ENCODE measurements at regions not wholly inside any gene's neighbourhood (a gene's known extent, or its start where the extent isn't known, plus 50 kb on each side); places are given as distances from the start of the nearest gene placed in this dataset.
"Not testable (repeated sequence)": the region's sequence is repeated elsewhere in the genome, so short reads cannot be mapped to it uniquely, and the experiment has no call there.

DNA sequence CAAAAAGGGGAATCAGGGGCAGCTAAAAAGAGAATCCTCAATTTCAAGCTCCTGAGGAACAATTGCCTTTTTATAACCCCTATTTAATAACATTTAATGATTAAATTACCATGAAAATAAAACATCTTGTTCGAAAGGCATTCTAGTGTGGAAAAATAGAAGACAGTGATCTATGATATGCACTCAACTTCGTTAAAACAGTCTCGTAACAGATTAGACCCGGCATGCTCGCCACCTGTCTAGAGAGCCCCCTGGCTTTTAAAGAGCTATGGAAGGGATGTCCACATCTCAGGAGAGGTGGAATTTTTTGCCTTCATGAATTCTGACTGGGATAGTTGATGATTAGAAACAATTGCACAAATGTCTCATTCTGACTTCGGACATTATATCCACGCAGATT lies 153.7 kb upstream of the MDFIC2 start:
- no peak for DNase-seq

DNA sequence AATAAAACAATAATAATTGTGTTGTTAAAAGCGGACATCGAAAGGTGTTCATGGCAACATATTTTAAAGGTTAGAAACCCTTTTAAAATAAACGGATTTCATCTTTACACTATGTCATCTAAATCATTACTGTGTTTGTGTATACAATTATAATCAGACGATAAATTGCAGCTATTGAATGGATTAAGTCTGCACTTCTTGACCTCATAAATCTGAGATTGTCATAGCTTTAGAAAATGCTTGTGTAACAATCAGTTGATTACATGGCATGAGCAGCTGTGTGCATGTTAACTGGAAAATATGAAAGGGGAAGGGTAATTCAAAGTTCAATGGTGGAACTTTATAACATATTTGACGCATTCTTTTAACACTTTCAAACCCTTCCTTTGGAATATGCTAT lies 152.4 kb upstream of the MDFIC2 start:
- no peak for DNase-seq

DNA sequence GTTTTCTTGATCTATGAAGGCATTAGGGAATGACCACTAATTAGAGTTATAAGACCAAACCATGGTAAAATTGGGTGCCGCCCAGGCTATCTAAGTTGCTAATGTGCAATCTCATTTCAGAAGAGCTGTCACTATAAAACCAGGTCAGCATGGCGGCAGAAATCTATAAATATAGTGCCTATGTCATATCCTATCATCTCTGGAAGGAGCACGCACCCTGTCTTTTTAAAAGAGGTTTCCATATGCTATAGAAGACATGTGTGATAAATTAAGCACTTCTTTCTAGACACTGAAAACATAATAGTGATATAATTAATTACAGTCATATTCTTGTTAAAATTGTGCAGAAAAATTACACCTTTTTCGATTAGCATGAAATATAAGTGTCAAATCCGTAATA lies 152.0 kb upstream of the MDFIC2 start:
- DNase-seq = no peak

DNA sequence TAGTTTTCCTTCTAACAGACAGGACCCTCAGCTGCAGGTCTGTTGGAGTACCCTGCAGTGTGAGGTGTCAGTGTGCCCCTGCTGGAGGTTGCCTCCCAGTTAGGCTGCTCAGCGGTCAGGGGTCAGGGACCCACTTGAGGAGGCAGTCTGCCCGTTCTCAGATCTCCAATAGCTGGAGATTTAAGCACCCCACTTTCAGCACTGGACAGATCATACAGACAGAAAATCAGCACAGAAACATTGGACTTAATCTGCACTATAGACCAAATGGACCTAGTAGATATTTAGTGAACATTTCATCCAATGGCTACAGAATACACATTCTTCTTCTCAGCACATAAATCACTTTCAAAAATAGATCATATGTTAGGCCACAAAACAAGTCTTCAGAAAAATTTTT lies 137.8 kb upstream of the MDFIC2 start:
- DNase-seq = not testable (repeated sequence)

DNA sequence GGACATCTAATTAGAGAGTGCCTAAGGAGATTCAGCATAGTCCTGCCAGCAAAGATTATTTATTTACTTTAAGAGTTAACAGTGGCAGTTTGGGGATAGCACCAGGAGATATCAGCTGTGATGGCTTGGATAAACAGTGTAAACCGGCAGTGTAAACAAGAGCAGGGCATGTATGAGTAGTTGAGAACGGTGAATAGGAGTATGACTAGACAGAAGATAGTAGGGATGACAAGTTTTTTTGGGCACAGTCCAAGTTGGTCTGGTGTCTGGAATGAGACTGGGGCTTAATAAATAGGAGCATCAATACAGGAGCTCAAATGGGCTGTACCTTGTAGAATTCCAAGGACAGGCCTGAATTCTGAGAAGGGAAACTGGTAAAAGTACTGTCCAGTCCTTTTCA lies 123.0 kb upstream of the MDFIC2 start:
- DNase-seq = not testable (repeated sequence)

DNA sequence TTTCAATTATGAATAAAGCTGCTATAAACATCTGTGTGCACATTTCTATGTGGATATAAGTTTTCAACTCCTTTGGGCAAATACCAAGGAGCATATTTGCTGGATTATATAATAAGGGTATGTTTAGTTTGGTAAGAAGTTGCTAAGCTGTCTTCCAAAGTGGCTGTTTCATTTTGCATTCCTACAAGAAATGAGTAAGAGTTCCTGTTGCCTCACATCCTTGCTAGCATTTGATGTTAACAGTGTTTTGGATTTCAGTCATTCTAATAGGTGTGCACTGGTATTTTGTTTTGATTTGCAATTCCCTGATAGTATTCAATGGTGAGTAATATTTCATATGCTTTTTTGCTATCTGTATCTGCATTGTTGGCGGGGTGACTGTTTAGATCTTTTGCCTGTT lies 120.7 kb upstream of the MDFIC2 start:
- no peak for DNase-seq

DNA sequence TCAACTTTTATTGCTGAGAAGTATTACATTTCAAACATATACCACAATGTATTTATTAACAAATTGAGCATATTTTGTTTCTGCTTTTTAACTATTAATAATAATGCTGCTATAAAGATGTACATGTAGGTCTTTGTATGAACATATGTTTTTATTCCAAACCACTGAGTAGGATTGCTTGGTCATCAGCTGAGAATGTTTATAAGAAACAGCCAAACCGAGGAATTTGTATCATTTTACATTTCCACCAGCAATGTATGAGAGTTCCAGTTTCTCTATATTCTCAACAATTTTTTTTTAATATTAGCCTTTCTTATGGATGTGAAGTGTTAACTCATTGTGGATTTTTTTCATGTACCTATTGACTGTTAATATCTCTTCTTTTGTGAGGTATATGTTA lies 119.5 kb upstream of the MDFIC2 start:
- no peak for DNase-seq

DNA sequence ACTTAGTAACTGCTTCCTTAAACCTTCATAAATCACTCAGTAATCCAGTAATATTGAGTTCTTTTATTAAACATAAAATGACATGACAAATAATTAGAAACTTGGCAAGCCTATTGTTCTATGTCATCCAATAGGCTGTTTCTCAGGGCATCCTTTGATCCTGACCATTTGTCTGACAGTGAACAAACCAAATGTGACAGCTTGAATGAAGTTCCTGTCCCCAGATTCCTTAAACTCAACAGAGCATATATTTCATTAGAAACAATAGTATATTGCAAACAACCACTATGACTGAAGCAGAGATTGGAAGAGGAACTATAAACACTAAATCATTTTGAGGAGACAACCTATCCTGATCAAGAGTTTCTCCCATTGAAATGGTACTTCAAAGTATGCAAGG lies 113.6 kb upstream of the MDFIC2 start:
- DNase-seq = no peak

DNA sequence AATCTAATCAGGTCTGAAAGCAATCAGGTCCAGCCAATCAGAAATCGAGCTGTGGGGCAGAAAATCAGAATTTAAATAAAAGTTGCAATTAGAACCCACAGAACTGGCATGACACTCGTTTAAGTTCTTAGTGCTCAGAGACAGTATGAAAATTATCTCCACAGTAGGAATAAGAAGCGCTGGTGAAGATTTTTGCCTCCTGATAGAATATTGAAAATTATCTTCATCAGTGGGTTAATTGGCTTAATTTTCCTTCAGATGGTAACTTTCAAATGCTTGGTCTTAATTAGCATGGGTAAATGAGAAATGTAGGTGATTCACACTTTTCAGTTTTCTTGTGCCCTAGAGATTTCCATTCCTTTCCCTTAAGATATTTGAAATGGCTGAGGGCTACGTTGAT lies 109.1 kb upstream of the MDFIC2 start:
- no peak for DNase-seq

DNA sequence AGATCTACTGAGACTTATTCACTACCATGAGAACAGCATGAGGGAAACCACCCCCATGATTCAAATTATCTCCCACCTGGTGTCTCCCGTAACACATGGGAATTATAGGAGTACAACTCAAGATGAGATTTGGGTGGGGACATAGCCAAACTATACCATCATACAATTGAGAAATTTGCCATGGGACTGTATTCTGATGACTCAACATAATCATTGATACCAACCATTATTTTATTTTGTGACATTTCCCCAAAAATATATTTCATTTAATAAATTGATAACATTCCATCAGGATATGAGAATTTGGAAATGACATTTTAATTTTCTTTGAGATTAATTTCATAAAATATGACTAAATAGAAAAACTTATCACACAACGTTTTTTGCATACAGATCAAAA lies 96.6 kb upstream of the MDFIC2 start:
- no peak for DNase-seq

DNA sequence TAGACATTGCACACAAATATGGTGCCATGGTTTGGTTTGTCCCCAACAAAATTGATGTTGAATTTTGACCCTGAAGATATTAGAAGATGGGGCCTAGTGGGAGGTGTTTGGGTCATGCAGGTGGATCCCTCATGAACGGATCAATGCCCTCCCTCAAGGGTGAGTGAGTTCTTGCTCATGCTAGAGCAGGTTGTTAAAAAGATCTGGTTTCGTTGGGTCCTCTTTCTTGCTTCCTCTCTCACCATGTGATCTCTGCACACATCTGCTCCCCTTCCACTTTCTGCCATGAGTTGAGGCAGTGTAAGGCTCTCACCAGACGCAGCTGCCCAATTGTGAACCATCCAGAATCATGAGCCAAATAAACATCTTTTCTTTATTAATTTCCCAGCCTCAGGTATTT lies 87.8 kb upstream of the MDFIC2 start:
- no peak for DNase-seq

DNA sequence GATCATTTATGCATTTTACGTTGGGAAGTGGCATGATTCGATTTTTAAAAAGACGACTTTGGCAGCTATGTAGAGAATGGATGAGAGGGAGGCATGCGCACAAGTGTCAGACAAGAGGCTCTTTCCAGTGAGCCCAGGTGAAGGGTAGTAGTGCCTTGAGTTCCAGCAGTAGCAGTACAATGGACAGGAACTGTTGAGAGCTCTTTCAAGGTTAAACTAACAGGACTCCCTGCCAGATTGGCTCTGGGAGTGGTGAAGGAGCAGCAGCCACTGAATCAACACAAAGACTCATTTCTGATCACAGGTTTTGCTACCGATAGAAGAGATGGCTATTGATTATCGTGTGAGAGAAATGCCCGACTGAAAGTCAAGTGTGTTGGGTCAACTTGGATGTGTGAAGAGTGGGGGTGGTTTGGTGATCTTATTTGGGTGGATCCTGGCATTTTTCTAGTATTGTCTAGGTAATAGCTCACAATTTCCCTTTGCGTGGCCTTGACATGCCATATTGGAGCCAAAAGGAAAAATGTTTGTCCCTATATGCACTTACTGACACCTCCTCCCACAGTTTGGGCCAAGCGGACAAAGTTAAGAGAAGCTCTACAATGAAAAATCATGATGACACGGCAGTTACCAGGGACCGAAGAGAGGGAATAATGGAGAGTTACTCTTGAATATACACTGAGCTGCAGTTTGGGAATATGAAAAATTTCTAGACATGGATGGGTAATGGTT lies 81.6 kb upstream of the MDFIC2 start:
- DNase-seq = no peak

DNA sequence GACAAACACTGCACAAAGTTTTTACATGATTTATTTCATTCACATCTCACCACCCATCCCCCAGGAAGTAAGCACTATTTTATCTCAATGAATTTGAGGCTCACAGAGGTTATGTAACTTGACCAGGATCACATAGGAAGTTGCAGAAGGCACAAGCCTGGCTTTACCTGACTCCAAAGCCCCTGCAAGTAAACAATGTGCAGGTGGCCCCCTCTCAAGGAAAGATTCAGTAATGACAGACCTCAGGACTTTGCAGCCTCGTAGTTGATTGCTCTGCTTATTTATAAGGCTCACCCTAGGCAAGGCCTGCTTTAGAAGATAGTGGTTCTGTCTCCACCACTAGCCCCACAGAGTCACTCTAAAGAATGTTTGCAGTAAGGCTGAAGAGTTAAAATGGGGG lies 79.8 kb upstream of the MDFIC2 start:
- no peak for DNase-seq

DNA sequence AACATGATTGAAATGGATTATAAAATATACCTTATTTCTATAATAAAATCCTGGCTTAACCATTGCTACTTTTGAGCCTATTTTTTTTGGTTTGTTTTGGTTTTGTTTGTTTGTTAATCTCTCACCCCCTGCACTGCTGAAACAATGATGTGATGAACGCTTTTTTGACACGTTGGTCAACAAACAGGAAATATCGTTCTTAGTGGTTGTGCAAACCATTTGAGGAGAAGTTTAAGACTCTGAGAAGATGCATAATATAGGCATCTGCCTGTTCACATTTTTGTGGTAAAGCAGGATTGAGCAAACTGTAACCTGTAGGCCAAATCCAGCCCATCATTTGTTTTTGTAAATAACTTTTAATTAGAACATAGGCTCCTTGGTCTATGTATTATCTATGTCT lies 75.5 kb upstream of the MDFIC2 start:
- DNase-seq = no peak

DNA sequence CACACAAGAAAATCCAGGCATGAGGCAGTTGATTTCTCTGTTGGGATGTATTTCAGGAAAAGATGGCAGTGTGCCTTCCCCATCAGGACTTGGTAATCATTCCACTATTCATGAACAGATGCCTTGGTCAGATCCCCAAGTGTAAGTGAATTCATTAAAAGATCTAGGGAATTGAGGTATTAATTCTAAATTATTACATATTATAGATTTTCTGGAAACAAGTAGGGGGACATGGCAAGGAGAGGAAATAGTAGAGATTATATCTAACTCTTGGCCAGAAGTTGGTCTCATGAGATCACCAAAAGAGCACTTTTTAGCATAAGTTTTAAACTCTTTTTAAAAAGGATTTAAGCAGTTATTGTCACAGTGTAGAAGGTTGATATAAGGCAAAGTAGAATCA lies 74.4 kb upstream of the MDFIC2 start:
- no peak for DNase-seq

DNA sequence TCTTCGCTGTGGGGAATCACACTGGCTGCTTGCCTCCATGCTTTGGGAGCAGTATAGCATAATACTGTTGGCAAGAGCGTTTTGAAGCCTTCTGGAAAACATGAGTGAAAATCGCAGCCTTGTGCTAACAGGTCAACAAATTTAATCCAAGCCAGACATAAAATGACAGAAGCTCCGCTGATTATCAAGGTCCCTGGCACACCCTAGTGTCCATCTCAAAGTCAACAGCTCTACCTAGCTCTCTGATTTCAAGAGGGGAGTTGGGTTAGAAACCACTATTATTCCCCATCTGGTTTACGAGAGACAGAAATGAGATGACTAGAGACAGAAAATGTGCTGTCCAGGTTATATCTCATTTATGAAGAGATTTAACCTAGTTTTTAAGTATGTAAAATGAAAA lies 73.6 kb upstream of the MDFIC2 start:
- DNase-seq = no peak

DNA sequence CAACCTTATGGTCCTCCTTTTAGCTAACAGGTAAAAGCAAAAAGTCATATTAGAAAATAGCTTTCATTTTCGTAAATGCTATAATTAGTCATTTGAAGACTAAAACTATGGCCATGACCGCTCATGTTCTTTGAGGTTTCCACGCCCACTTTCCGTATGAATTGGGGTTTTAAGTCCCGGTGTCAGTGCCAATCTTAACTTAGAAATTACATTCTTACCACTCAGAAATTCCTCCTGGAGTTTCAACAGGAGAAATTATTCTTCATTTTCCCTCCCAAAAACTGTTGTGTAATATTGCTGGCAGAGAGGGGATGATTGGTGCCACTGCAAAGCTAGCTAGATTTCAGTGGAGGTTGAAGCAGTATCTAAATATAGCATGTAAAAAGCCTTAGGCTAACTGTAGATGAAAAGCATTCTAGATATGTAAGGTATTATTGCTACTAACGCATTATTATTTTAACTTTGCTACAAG lies 71.0 kb upstream of the MDFIC2 start:
- no peak for DNase-seq

DNA sequence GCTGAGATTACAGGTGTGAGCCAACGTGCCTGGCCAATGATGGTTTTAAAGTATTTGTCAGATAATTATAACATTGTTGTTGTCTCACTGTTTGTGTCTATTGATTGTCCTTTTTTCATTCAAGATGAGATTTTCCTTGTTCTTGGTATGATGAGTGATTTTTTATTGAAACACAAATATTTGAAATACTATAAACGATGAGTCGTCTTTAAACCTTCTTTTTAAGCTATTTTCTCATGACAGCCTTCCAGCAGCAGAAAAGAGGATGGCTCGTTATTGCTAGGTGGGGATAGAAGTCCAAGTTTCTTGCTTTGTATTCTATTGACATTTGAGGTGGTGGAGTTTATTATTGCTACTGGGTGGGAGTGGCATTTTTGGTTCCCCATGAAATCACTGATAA lies 61.7 kb upstream of the MDFIC2 start:
- no peak for DNase-seq

Data from NCI-H146 (cell line).